ENCODE measurements at regions not wholly inside any gene's neighbourhood (a gene's known extent, or its start where the extent isn't known, plus 50 kb on each side); places are given as distances from the start of the nearest gene placed in this dataset.

DNA sequence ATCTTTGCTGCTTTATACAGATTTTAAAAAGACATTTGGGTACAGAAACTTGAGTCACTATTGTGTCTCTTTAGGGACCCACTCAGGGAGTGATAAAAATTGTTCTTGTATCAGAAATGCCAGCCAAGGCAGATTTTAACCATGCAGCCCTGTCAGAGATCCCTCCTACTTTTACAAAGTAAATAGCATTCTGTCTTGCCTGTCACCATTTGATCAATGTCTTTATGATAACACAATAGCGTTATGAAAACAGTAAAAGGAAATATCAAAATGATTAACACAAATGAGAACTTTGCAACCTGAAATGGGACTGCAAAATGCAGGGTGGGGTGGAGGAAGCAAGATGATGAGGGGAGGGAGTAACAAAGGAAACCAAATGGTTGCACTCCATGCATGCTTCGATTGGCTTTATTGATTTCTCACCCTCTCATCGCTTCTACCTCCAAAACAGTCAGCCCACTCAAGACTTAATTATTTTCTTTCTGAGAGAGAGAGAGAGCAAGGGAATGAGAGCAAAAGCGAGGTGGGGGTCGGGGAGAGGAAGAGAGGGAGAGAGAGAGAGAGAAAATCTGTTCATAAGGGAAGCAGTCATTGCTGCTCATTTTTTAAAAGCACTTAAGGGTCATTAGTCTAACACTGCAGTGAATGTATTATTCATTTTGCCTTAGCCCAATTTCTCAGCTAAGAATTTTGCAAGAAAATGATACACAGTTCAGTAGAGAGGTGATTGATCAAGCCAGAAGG is 576.5 kb downstream of the CSNK1G3 start:
- H3K4me2 ChIP-seq (ENCODE audit: low read length), result no peak overlapping the region
- no TSS peak for BruUV-seq (replicated peaks)
- H3K27me3 ChIP-seq (ENCODE audit: insufficient read depth, low read length), result no peaks in the 10 kb centered on the region
- no peak overlapping the region for H3K9ac ChIP-seq (ENCODE audit: low read length)
- H3K4me3 ChIP-seq (replicated peaks in 1 of 2; ENCODE audit: low read depth in 1 of 2, low read length in 2 of 2), result no peak overlapping the region
- ChIA-PET CTCF (no interaction called here), POLR2A (no interaction called here), RAD21 (ENCODE audit: low non-redundant PET in 1 of 2, low total read pairs in 2 of 2, uncharacterized antibody in 2 of 2, unreplicated experiment in 2 of 2) (no interaction called here)
- H3K9me2 ChIP-seq (ENCODE audit: insufficient read depth), result no peaks in the 10 kb centered on the region
- H4K20me1 ChIP-seq (ENCODE audit: insufficient read depth), result no peaks in the 10 kb centered on the region
- no peaks in the 10 kb centered on the region for H3K79me2 ChIP-seq (ENCODE audit: insufficient read depth, low read length)
- intact Hi-C loops (cut with micrococcal nuclease), result no loop called here
- H3K4me1 ChIP-seq (ENCODE audit: control insufficient read depth in 1 of 2, insufficient read depth in 2 of 2, low read length in 2 of 2), result no peaks in the 10 kb centered on the region
- DNase-seq (ENCODE audit: low read depth, low spot score) (no peak), ATAC-seq (no peak)
- no peak overlapping the region for H2AFZ ChIP-seq (ENCODE audit: low read depth, low read length, poor library complexity, severe bottlenecking)
- H3K27ac ChIP-seq (ENCODE audit: low read depth, low read length), result no peak overlapping the region
- TF ChIP-seq JUND (IDR thresholded peaks at IDR 0.05) (no peak), ZNF274 (IDR thresholded peaks at IDR 0.05; ENCODE audit: low read depth, low read length) (no peak), SP1 (IDR thresholded peaks at IDR 0.05; ENCODE audit: low read depth) (no peak), FOSL1 (IDR thresholded peaks at IDR 0.05; ENCODE audit: low read depth) (no peak), SRF (IDR thresholded peaks at IDR 0.05; ENCODE audit: low read depth) (no peak), EZH2 (IDR thresholded peaks at IDR 0.05) (no peak), EGR1 (IDR thresholded peaks at IDR 0.05; ENCODE audit: low read depth) (no peak), YY1 (IDR thresholded peaks at IDR 0.05; ENCODE audit: extremely low read depth, insufficient replicate concordance, low read depth, low read length) (no peak), CBX3 (IDR thresholded peaks at IDR 0.05; ENCODE audit: low read depth) (no peak), SIN3A (IDR thresholded peaks at IDR 0.05; ENCODE audit: low read depth) (no peak), RAD21 (IDR thresholded peaks at IDR 0.05; ENCODE audit: low read depth) (no peak), ATF3 (IDR thresholded peaks at IDR 0.05) (no peak)
- TF ChIP-seq, protein P1, sequence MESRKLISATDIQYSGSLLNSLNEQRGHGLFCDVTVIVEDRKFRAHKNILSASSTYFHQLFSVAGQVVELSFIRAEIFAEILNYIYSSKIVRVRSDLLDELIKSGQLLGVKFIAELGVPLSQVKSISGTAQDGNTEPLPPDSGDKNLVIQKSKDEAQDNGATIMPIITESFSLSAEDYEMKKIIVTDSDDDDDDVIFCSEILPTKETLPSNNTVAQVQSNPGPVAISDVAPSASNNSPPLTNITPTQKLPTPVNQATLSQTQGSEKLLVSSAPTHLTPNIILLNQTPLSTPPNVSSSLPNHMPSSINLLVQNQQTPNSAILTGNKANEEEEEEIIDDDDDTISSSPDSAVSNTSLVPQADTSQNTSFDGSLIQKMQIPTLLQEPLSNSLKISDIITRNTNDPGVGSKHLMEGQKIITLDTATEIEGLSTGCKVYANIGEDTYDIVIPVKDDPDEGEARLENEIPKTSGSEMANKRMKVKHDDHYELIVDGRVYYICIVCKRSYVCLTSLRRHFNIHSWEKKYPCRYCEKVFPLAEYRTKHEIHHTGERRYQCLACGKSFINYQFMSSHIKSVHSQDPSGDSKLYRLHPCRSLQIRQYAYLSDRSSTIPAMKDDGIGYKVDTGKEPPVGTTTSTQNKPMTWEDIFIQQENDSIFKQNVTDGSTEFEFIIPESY (IDR thresholded peaks at IDR 0.05; ENCODE audit: extremely low read depth, insufficient replicate concordance, low read length), result no peak
- no peaks in the 10 kb centered on the region for H3K9me3 ChIP-seq (ENCODE audit: control insufficient read depth in 1 of 2, insufficient read depth in 1 of 2, low read depth in 1 of 2, low read length in 2 of 2)
- H3K36me3 ChIP-seq (ENCODE audit: control insufficient read depth in 1 of 2, insufficient read depth in 2 of 2, low read length in 2 of 2), result no peaks in the 10 kb centered on the region

Measured in HCT116 (cell line).